GM19455 (cell line): ENCODE measurements at regions not wholly inside any gene's neighbourhood (a gene's known extent, or its start where the extent isn't known, plus 50 kb on each side); places are given as distances from the start of the nearest gene placed in this dataset.

Source experiments
- ATAC-seq: cut with Tn5 transposase; IDR thresholded peaks from one replicate; pipeline ENCODE4 v1.9.1; 2021; ENCODE audit not compliant: unreplicated experiment

DNA sequence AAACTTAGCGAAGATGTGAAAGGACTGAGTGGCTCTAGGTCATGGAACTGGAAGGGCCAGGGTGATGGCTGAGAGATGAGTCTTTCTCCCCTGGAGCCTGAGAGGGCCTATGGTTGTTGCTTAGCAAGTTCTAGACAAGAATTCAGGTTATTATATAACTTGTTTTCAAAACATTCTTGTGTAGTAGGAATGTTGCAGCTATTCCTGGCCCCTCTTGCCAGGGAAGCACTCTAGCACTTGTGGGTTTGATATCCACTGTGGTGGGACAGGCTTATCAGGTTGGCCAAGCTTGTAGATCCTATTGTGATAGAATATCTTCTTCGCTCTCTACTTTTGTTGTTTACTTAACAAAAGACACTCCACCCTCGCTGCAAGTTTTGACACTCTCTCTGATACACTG is 211.8 kb upstream of the CITED2 start:
- no peak for ATAC-seq

DNA sequence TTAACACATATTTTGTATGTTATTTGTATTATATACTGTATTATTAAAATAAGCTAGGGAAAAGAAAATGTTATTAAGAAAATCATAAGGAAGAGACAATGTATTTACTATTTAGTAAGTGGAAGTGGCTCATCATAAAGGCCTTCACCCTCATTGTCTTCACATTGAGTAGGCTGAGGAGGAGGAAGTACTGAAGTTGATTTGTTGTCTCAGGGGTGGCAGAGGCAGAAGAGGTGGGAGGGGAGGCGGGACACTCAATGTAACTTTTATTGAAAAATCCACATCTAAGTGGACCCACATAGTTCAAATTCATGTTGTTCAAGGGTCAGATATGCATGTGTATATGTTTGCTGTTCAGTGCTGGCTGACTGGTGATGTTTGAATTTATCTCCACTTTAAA is 210.2 kb upstream of the CITED2 start:
- ATAC-seq, result no peak

DNA sequence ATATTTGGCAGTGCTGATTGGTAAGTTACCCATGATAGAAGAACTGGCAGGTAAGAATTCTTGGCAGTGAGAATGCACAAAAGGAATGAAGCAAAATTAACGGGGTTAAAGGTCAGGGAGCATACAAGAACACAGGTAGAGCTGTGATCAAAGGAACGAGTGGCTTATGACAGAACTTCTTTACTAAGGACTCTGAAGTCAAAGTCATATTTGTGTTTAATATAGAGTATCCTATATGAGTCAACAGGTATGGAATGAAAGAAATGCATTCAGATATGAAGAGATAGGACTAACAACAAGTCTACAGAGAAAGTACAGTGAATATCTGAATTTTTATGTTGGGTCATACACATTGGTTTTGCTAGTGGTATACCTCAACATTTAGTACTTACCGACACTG is 209.0 kb upstream of the CITED2 start:
- ATAC-seq, result no peak

DNA sequence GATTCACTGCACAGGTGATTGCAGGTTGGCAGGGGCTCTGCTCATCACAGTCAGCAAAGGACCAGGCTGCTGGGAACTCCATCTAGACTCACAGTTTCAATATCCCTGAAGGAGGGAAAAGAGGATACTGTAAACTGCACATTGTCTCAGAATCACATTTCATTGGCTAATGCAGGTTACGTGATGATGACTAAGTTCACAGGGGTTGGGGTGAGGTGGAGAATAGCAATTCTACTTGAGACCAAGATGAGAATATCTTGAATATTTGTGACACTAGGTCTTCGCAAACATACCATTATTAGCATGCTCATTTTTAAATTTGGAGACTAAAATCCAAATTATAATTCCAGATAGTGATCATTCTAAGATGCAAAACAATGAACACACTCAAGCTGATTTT is 208.5 kb upstream of the CITED2 start:
- no peak for ATAC-seq

DNA sequence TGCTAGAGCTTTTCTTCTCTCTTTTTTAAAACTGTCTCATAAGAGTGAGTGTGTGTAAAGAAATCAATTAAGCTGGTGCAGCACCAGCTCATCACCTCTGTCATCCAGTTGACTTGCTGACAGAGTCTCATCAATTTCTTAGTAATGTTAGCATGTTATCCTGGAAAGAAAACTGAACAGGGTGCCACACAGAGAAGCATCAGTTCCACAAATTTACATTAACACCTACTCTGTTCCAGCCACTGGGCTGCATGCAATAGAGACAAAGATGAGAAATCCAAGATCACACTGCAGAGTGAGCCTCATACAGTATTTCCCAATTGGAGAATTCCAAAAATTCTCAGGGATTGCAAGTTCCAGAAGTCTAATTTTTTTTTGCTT is 207.0 kb upstream of the CITED2 start:
- no peak for ATAC-seq

DNA sequence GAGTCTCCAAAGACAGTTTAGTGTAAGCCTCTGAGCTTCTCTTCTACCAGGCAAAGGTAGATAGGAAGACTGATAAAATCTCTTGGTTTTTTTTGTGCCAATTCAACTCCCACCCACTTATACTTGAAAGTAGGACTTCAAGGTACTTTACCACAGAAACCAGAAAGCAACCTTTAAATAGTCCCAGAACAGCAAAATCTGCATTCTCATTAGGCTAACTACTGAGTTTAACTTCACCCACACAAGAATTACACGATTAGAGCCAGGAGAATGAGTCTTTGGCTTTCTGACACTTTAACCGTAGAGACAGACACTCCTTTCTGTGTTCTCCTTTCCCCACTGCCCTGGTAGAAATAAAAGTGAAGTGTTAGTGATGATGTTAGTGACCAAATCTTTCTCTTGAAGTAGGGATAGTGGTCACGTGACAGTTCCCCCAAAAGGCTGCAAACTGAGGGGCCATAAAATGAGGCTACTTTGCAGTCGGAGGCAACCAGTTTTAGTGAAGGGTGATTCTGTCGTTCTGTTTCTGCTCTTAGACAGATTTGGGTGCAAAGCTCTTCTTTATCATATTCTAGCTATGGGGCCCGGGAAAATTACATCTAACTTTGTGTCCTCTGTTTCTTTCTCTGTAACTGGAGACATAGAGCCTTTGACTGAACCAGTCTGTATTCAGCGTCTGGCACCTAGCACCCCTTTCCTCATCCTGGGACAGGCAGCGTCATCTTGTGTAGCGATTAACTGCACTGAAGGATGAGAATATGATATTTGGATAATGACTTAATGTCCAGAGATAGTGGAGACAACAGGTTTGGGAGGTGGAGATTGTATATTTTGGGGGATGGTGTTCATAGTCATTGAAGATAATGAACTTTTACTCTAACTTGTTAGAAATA is 206.4 kb upstream of the CITED2 start:
- peak; percentile 83 for ATAC-seq

DNA sequence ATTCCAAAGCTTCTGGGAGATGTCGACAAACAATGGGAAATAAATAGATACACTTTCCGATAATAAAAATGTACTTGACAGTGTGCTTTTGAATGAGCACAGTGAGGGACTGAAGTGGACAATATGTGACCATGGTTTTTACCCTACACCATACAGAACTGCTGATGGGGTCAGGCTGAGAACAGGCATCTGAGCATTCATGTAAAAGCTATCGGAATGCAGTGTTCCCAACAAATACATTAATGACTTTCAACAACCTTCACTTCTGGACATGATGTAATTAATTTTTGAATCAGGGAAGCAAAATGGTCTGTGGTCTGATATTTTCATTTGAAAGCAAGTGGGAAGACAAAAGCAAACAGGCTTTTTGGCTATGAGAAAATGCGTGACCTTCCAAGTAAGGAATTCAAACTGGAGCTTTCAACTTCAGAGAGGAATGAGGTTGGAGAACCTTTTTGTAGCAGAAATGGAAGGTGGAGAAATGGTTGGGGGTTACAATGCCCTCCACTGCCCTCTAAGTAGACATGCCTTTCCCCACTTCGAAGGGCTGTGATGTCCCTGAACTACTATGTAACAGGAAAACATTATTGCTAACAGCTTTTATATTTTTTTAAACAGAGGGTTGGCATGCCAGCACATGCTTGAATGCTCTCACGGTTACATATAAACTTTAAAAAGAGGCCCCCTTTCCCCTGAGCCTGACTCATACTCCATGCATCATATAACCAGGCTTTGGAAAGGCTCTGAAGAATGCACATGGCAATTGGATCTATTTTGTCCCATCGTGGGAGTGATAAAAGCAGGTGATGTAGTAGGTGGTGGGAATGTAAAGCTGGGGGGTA is 203.5 kb upstream of the CITED2 start:
- ATAC-seq, result no peak

DNA sequence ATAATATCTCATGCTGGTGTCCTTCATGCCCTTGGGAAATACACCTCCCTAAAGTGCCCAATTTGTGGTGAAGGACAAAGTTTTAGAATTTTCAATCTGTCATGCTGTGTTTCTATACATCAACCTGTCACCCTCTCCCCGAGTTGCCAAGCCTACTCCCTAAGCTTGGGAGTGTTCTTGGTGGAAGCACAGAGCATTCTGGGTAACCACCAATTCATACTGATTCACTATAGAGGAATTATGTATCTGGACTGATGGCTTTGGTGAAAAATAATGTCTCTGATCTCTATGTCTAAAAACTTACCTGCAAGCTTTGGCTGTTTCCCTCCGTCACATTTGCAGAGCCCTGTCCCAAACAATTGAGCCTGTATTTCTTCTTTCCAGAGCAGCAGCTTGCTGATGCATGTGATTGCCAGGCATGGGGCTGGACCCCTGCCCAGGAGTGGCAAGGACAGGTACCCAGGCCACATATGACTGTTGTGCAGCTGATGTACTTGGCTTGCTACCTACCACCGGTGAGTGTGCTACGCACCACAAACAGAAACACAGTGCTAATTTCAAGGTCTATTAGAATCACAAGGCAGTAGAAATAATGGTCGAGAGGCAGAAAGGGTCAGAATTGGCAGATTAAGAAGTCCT is 202.8 kb upstream of the CITED2 start:
- ATAC-seq, result no peak

DNA sequence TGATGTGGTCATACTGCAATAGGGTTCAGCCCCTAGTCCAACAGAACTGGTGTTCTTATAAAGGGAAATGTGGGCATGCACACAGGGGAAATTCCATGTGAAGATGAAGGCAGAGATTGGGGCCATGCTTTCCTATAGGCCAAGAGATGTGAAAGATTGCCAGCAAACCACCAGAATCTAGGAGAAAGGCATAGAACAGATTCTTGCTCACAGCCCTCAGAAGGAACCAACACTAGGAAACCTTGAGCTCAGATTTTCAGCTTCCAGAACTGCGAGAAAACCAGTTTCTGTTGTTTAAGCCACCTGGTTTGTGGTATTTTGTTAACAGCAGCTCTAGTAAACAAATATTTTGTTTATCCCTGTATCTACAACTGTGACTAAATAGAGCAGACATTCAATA is 197.6 kb upstream of the CITED2 start:
- ATAC-seq, result no peak

DNA sequence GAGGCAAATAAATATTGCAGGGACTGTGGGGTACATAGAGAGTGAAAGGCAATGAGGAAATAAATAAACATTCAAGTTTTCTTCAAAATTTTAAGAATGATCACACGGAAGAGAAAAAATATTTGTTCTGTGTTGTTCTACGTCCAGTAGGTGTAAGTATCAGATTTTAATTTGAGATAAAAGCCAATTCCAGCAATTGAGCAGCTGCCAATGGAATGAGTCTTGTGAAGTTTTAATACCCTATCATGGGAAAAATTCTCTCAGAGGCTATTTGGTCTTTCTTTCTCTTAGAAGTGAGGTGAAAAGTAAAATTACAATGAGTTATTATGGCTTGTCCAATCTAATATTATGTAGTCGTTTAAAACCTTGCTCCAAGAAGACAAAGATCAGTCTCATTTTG is 195.7 kb upstream of the CITED2 start:
- ATAC-seq, result no peak

DNA sequence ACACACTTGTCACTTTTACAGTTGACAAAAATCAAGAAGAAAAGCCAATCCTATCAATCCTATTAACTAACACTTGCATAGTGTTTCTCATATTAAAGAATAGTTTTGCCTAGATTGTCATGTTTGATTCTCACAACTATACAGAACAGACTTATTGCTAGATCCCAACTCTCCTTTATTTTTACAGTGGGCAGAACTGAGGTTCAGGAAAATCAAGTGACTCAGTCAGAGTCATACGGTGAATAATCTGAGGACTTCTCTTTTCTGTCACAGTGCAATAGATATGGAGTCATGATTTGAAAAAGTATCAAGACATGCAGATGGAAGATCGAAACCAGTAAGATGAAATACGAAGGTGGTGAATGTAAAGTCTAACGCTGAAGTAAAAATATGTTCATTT is 195.1 kb upstream of the CITED2 start:
- no peak for ATAC-seq

DNA sequence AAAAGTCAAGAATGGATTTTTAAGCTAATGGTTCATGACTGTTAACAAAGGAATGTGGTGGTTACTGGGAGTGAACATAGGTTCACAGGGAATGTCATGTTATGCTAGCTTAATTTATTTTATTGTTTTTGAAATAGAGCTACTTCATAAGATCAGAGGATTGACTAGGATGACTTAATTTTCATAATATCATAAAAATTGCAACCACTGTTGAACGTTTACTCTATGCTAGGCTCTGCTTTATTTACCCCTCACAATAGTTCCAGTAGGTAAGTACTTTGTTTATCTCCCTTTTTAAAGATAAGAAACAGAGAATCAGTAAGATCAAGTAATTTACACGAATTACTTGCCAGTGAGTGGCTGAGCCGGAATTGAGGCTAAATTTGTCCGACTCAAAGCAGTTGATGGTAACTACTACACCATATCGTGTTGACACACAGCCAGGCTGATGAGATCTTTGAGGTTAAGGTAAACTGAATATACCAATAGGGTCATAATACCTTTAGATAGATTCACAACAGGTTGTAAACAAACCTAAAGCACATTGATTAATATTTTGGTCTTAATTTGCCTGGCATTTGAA is 194.6 kb upstream of the CITED2 start:
- no peak for ATAC-seq

DNA sequence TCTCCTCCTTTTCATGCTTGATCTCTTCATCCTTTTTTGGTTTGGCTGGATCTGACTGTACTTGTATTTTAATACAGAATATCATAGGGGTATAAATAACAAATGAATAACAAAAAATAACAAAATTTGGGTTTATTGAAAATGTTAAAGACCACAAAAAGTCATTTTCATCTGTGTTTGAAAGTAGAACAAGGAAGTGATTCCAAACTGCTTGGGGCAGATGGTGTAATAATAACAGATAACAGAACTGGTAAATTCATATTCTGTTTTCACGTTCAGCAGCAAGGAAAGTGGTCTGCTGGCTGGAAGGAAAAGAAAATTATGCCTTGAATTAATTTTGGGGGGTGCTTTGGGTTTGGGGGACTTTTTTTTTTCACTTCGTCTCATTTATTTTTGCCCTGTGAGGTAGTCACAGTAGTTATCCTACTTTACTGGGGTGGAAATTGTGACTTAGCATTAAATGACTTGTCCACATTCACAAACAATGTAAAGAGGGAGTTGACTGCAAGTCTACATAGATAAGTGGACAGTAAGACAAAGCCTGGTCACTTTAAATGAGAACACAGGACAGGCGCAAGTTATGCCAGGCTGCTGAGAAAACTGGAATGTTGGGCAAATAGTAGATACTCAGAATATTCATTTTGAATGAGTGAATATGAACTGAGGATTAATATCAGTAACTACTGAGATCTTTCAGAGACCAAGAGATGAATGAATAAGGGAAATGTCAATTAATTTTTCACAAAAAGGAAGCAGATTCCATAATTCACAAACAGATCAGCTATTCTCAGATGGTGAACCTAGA is 193.9 kb upstream of the CITED2 start:
- no peak for ATAC-seq

DNA sequence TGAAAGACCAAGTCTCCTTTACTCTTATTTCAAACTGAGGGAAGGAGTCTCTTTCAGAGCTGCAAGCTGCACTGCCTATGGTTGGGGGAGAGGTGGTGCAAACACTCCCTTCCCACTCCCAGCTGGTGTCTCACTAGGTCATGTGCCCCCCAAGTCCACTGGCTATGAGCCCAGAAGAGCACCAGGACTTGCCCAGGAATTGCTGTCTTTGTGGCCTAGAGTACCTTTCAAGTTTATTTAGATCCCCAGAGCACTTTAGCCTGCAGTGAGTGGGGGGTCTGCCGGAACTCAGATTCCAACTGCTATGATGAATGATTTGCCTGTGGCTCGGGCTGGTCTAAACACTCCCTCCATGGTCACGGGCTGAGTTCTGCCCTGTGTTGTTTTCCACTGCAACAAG is 192.6 kb upstream of the CITED2 start:
- ATAC-seq, result no peak

DNA sequence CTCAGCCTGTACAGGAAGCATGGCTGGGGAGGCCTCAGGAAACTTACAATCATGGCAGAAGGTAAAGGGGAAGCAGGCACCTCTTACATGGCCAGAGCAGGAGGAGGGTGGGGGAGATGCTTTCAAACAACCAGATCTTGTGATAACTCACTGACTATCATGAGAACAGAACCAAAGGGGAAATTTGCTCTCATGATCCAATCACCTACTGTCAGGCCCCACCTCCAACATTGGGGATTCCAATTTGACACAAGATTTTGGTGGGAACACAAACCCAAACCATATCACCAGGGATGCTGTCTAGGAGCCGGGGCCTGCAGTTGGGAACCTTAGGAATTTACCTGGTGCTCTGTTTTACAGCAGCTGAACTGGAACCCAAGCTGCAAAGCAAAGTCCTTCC is 191.1 kb upstream of the CITED2 start:
- ATAC-seq, result no peak

DNA sequence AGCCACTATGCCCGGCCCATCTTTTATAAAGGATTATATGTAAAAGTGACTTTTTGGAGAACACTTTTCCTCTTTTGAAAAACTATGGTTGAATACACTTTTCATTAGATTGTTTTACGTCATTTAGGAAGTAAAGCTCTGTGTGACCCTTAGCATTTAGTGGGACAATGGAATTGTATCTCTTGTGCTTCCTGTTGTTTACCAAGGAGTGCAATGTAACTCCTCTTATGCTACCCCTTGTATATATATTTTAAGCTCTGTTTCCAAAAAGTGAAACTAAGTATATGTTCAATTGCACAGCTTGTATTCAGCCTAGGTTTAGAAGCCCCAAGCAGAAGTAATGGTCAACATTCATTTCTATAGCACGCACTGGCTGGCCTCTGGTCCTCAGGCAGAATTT is 183.1 kb upstream of the CITED2 start:
- ATAC-seq, result no peak

DNA sequence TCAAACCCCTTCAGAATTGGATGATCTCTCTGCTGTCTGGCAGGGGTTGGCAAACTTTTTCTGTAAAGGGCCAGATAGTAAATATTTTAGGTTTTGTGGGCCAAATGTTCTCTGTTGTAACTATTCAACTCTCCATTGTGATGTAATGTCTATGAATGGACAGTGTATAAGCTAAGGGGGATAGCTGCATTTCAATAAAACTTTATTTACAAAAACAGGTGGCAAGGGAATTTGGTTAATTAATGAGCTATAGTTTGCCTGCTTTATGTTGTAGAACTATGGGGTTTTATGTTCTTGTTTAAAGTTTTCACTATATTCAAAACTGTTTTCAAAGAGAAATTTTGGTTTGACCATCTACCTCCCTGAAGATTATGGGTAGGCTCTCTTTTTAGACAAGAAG is 182.1 kb upstream of the CITED2 start:
- no peak for ATAC-seq

DNA sequence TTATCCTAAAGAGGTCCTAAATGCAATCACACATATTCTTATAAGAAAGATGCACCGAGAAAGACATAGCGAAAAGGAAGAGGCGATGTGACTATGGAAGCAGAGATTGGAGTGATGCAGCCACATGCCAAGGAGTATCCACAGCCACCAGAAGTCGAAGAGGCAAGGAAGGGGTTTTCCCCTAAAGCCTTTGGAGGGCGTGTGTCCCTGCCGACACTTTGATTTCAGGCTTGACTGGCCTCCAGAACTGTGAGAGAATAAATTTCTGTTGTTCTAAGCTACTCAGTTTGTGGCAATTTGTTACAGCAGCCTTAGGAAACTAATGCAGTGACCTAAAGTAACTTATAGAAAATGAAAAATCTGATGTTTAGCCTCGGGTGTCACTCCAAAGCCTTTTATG is 179.5 kb upstream of the CITED2 start:
- ATAC-seq, result no peak

DNA sequence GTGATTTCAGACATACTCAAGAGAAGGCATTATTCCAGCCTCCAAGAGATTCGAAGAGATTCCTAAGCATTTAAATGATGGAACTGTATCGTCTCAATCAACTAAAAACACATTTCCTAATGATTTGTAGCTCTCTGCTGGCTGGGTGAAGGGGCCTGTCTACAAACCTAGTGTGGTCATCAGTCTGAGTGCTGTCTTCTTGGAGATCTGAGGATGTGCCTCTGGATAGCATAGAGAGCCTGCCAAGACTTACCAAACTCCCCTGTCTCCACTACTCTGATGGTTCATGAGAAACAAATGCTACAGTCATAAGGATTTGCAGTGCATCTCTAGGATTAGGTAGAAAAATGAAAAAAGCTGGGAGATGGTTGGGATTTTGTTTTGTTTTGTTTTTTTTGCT is 176.9 kb upstream of the CITED2 start:
- ATAC-seq, result no peak

DNA sequence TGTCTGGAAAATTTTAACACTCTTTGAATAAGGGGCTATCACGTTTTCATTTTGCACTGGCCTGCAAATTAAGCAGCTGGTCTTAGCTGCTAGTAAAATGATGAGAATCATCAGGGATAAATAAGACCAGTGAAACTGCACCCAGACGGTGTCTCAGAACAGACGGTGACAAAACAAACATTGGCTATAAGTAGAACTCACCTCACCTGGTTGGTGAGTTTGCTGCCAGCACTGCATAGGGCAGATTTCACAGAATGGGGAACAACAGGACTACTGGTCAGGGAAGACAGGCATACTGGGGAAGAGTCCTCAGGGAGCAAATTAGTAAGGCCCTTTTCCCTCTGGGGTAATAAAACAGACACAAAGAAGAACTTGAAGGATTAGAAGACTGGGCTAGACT is 175.9 kb upstream of the CITED2 start:
- no peak for ATAC-seq
